H1 (cell line): ENCODE measurements at regions not wholly inside any gene's neighbourhood (a gene's known extent, or its start where the extent isn't known, plus 50 kb on each side); places are given as distances from the start of the nearest gene placed in this dataset.

Experiments used
- CTCF ChIA-PET: fragments of 300-600 bp; sonication (Branson Sonifier 250); formaldehyde crosslinking; loops from one replicate; lab custom pipeline; 2021; ENCODE audit not compliant: partially characterized antibody; lab: Charles Lee
- POLR2A ChIA-PET: fragments of 300-600 bp; sonication (Branson Sonifier 250); formaldehyde crosslinking; loops from one replicate; lab custom pipeline; 2021; ENCODE audit warnings: inconsistent platforms; ENCODE audit not compliant: partially characterized antibody; lab: Charles Lee
- DNase-seq, 2 experiments: peaks; one replicate each; pipeline versions ENCODE4 v3.0.0 to v3.0.0-alpha.2; 2010 to 2022; ENCODE audit warnings: low spot score in 2 of 2, low read depth in 1 of 2, mixed read lengths in 1 of 2
- FAIRE-seq: peaks from 2 replicates; lab custom pipeline; 2011; peaks lifted over from hg19 to GRCh38; lab: Jason Lieb, UNC
- H2AFZ ChIP-seq: 2 replicates; pipeline ENCODE4 v1.8.1; 2012; ENCODE audit warnings: low read length, inconsistent platforms
- H2AK5ac ChIP-seq: 2 replicates; pipeline ENCODE4 v1.6.1; 2013; ENCODE audit warnings: low read depth, low read length
- H2BK120ac ChIP-seq: replicated peaks from 2 replicates; pipeline ENCODE3; 2013; ENCODE audit warnings: low read depth, low read length, inconsistent platforms
- H2BK12ac ChIP-seq: 2 replicates; pipeline ENCODE4 v1.6.1; 2013; ENCODE audit warnings: low read depth, low read length
- H2BK15ac ChIP-seq: 2 replicates; pipeline ENCODE4 v1.6.1; 2013; ENCODE audit warnings: low read length
- H2BK20ac ChIP-seq: 2 replicates; pipeline ENCODE4 v1.6.1; 2013; ENCODE audit warnings: low read length
- H2BK5ac ChIP-seq: 2 replicates; pipeline ENCODE4 v1.6.1; 2013; ENCODE audit warnings: low read depth, low read length
- H3K14ac ChIP-seq: 2 replicates; pipeline ENCODE4 v1.6.1; 2013; ENCODE audit warnings: inconsistent platforms; ENCODE audit not compliant: insufficient read length
- H3K18ac ChIP-seq: 2 replicates; pipeline ENCODE4 v1.6.1; 2013; ENCODE audit warnings: low read length; ENCODE audit errors: extremely low read depth
- H3K23ac ChIP-seq: 2 replicates; pipeline ENCODE4 v1.6.1; 2013; ENCODE audit warnings: inconsistent platforms; ENCODE audit not compliant: insufficient read length
- H3K23me2 ChIP-seq: 2 replicates; pipeline ENCODE4 v1.6.1; 2013; ENCODE audit warnings: low read depth, low read length
- H3K27ac ChIP-seq: 2 replicates; pipeline ENCODE4 v1.6.1; 2011; ENCODE audit warnings: low read depth, low read length, inconsistent platforms
- H3K27me3 ChIP-seq, 4 experiments: replicated peaks in 1 of 4; 1 replicate in 1 of 4; 2 replicates in 3 of 4; pipeline versions ENCODE4 v1.6.1 to v1.8.1; 2011 to 2013; ENCODE audit warnings: low read length in 3 of 4, mild to moderate bottlenecking in 3 of 4, inconsistent platforms in 2 of 4, mixed read lengths in 2 of 4, moderate library complexity in 1 of 4; ENCODE audit not compliant: control insufficient read depth in 3 of 4, insufficient read depth in 3 of 4; ENCODE audit errors: extremely low read depth in 1 of 4
- H3K36me3 ChIP-seq, 4 experiments: 2 replicates each; pipeline versions ENCODE4 v1.6.1 to v1.8.1; 2011 to 2013; ENCODE audit warnings: mild to moderate bottlenecking in 4 of 4, low read length in 3 of 4, moderate library complexity in 2 of 4, control low read depth in 1 of 4, inconsistent platforms in 1 of 4; ENCODE audit not compliant: insufficient read depth in 4 of 4, control insufficient read depth in 2 of 4
- H3K4ac ChIP-seq: replicated peaks from 2 replicates; pipeline ENCODE3; 2013; ENCODE audit warnings: low read length, low read depth, mixed read lengths, inconsistent platforms; ENCODE audit not compliant: insufficient read length
- H3K4me1 ChIP-seq, 4 experiments: replicated peaks in 1 of 4; 1 replicate in 1 of 4; 2 replicates in 3 of 4; pipeline versions ENCODE4 v1.6.1 to v1.8.1; 2011 to 2013; ENCODE audit warnings: low read length in 3 of 4, inconsistent platforms in 2 of 4, mixed read lengths in 1 of 4; ENCODE audit not compliant: insufficient read depth in 4 of 4, control insufficient read depth in 3 of 4
- H3K4me2 ChIP-seq, 2 experiments: 2 replicates each; pipeline versions ENCODE4 v1.6.1 to v1.8.1; 2011 to 2013; ENCODE audit warnings: low read depth in 2 of 2, low read length in 2 of 2, control low read depth in 1 of 2, inconsistent platforms in 1 of 2, mild to moderate bottlenecking in 1 of 2; ENCODE audit not compliant: insufficient read depth in 1 of 2
- H3K4me3 ChIP-seq, 4 experiments: fragments of 200-600, 300-600 bp in 1 of 4; sonication (generic), shearing (Covaris generic), sonication (Bioruptor Twin) in 1 of 4; 2 replicates each; pipeline versions ENCODE4 v1.5.1 to v1.8.1; 2011 to 2016; ENCODE audit warnings: low read length in 4 of 4, low read depth in 3 of 4, control low read depth in 2 of 4, inconsistent platforms in 2 of 4, mild to moderate bottlenecking in 2 of 4, mixed read lengths in 1 of 4, moderate library complexity in 1 of 4; ENCODE audit not compliant: insufficient read depth in 2 of 4; ENCODE audit errors: extremely low read depth in 1 of 4
- H3K56ac ChIP-seq: replicated peaks from 2 replicates; pipeline ENCODE3; 2013; ENCODE audit warnings: low read depth, mild to moderate bottlenecking, mixed read lengths, low read length, inconsistent platforms; ENCODE audit not compliant: insufficient read length
- H3K79me1 ChIP-seq: 2 replicates; pipeline ENCODE4 v1.6.1; 2013; ENCODE audit warnings: low read depth, low read length, control low read depth
- H3K79me2 ChIP-seq, 2 experiments: 2 replicates each; pipeline versions ENCODE4 v1.6.1 to v1.8.1; 2012 to 2013; ENCODE audit warnings: low read length in 2 of 2, mild to moderate bottlenecking in 2 of 2, inconsistent platforms in 1 of 2; ENCODE audit not compliant: insufficient read depth in 2 of 2, control insufficient read depth in 1 of 2
- H3K9ac ChIP-seq, 4 experiments: replicated peaks in 1 of 4; 1 replicate in 1 of 4; 2 replicates in 3 of 4; pipeline versions ENCODE4 v1.6.1 to v1.8.1; 2011 to 2013; ENCODE audit warnings: low read depth in 3 of 4, low read length in 3 of 4, control low read depth in 2 of 4, mild to moderate bottlenecking in 2 of 4, moderate library complexity in 2 of 4, inconsistent platforms in 1 of 4; ENCODE audit errors: extremely low read depth in 1 of 4
- H3K9me3 ChIP-seq, 2 experiments: 2 replicates each; pipeline versions ENCODE4 v1.6.1 to v1.8.1; 2012 to 2013; ENCODE audit warnings: mild to moderate bottlenecking in 2 of 2, moderate library complexity in 2 of 2, control low read depth in 1 of 2, inconsistent platforms in 1 of 2, low read depth in 1 of 2, low read length in 1 of 2, mixed read lengths in 1 of 2; ENCODE audit not compliant: insufficient read depth in 2 of 2
- H4K20me1 ChIP-seq, 2 experiments: replicated peaks in 1 of 2; 2 replicates each; pipeline versions ENCODE3 to v1.8.1; 2011 to 2013; ENCODE audit warnings: inconsistent platforms in 2 of 2, low read length in 2 of 2, mild to moderate bottlenecking in 1 of 2; ENCODE audit not compliant: insufficient read depth in 2 of 2, control insufficient read depth in 1 of 2
- H4K5ac ChIP-seq: 2 replicates; pipeline ENCODE4 v1.6.1; 2013; ENCODE audit warnings: low read length, low read depth, mixed read lengths, inconsistent platforms; ENCODE audit not compliant: insufficient read length
- H4K8ac ChIP-seq: 2 replicates; pipeline ENCODE4 v1.8.0; 2013; ENCODE audit warnings: mild to moderate bottlenecking, moderate library complexity, low read length, inconsistent platforms; ENCODE audit not compliant: insufficient read depth; ENCODE audit errors: extremely low read depth
- H4K91ac ChIP-seq: replicated peaks from 2 replicates; pipeline ENCODE3; 2013; ENCODE audit warnings: low read length, mixed read lengths, inconsistent platforms; ENCODE audit not compliant: insufficient read length
- ATF3 ChIP-seq: IDR thresholded peaks from 2 replicates; pipeline ENCODE4 v1.6.1; 2011; ENCODE audit warnings: low read depth, mild to moderate bottlenecking, low read length; ENCODE audit not compliant: insufficient read depth
- BCL11A ChIP-seq, 2 experiments: IDR thresholded peaks; one replicate each; pipeline ENCODE4 v1.6.1; 2011; ENCODE audit warnings: low read depth in 2 of 2, low read length in 2 of 2, mild to moderate bottlenecking in 2 of 2
- E2F6 ChIP-seq: IDR thresholded peaks from 2 replicates; pipeline ENCODE4 v1.6.1; 2012; ENCODE audit warnings: inconsistent platforms
- EGR1 ChIP-seq: IDR thresholded peaks from 2 replicates; pipeline ENCODE4 v1.6.1; 2011; ENCODE audit warnings: low read depth, low read length, borderline replicate concordance
- KDM1A ChIP-seq: fragments of 200-600, 300-600 bp; sonication (generic); IDR thresholded peaks from 2 replicates; pipeline ENCODE4 v1.7.1; 2016; ENCODE audit warnings: mild to moderate bottlenecking, low read length, borderline replicate concordance
- POLR2A ChIP-seq, 2 experiments: IDR thresholded peaks; 1 replicate in 1 of 2; 2 replicates in 1 of 2; pipeline ENCODE4 v1.6.1; 2011; ENCODE audit warnings: low read depth in 2 of 2, low read length in 2 of 2, mild to moderate bottlenecking in 2 of 2; ENCODE audit errors: control extremely low read depth in 1 of 2
- RNF2 ChIP-seq: fragments of 200-900, 300-1000 bp; sonication (generic); IDR thresholded peaks from 2 replicates; pipeline ENCODE4 v1.7.1; 2016; ENCODE audit warnings: borderline replicate concordance, low read depth, mild to moderate bottlenecking, antibody characterized with exemption, low read length; ENCODE audit not compliant: poor library complexity, severe bottlenecking; ENCODE audit errors: missing control alignments
- SAP30 ChIP-seq: fragments of 300-600 bp; sonication (generic); IDR thresholded peaks from 2 replicates; pipeline ENCODE4 v1.7.1; 2012; ENCODE audit warnings: low read length, moderate library complexity, mild to moderate bottlenecking, inconsistent platforms; ENCODE audit not compliant: insufficient read depth, insufficient replicate concordance
- SIN3A ChIP-seq, 2 experiments: IDR thresholded peaks in 1 of 2; conservative IDR thresholded peaks in 1 of 2; 2 replicates each; pipeline ENCODE4 v1.6.1; 2011 to 2012; ENCODE audit warnings: low read length in 2 of 2, improper control_type of control experiment in 1 of 2, low read depth in 1 of 2, mild to moderate bottlenecking in 1 of 2
- TBP ChIP-seq: IDR thresholded peaks from 2 replicates; pipeline ENCODE4 v1.6.1; 2011; ENCODE audit warnings: low read depth, low read length, improper control_type of control experiment
- TEAD4 ChIP-seq: IDR thresholded peaks from 2 replicates; pipeline ENCODE4 v1.6.1; 2012; ENCODE audit warnings: low read depth, low read length, inconsistent platforms, mixed read lengths
- USF2 ChIP-seq: IDR thresholded peaks from 2 replicates; pipeline ENCODE4 v1.6.1; 2011; ENCODE audit warnings: low read length, improper control_type of control experiment
- WGBS, 2 experiments: shearing (Covaris generic) in 1 of 2; methylation state at CpG; one replicate each; pipeline versions ENCODE4 v1.1.6 to v1.1.7; 2013 to 2015; ENCODE audit warnings: low lambda C conversion rate in 2 of 2, mixed read lengths in 2 of 2, inconsistent platforms in 1 of 2, low coverage in 1 of 2, missing lambda C conversion rate in 1 of 2; ENCODE audit not compliant: insufficient replicate concordance in 2 of 2, insufficient coverage in 1 of 2, insufficient read length in 1 of 2; ENCODE audit errors: extremely low coverage in 1 of 2, missing lambda C conversion rate in 1 of 2; 5-methylcytosine and 5-hydroxymethylcytosine counted together

- Histone ChIP-seq H2BK12ac (no peak overlapping the region), H3K4ac (no peak overlapping the region), H3K27me3 (peaks cover 0 to 1% (median 0%) of the 10 kb centered on the region in 4 experiments; a peak in 1 of 7 replicates), H3K36me3 (no peaks in the 10 kb centered on the region), H3K4me1 (0 out of 7 replicates have a peak, but pooled peaks cover 0 to 3% (median 0%) of the 10 kb centered on the region in 4 experiments), H3K9ac (no peak overlapping the region), H3K23ac (no peak overlapping the region), H2AK5ac (no peak overlapping the region), H3K79me1 (no peaks in the 10 kb centered on the region), H2BK120ac (no peak overlapping the region), H4K91ac (no peak overlapping the region), H3K4me2 (no peak overlapping the region), H4K20me1 (no peaks in the 10 kb centered on the region), H3K56ac (no peak overlapping the region), H2BK20ac (no peak overlapping the region), H2BK15ac (no peak overlapping the region), H3K79me2 (no peaks in the 10 kb centered on the region), H4K8ac (no peak overlapping the region), H3K27ac (no peak overlapping the region), H3K9me3 (no peaks in the 10 kb centered on the region), H4K5ac (no peak overlapping the region), H3K18ac (no peak overlapping the region), H2BK5ac (no peak overlapping the region), H2AFZ (no peak overlapping the region), H3K23me2 (no peaks in the 10 kb centered on the region), H3K4me3 (no peak overlapping the region), H3K14ac (no peak overlapping the region)
- no peak for DNase-seq
- WGBS, 2 experiments, result 91% methylated on average over 7 of the region's 7 CpGs; no CpG with 5 or more reads in 1 of the 2 experiments
- FAIRE-seq, result no peak
- POLR2A ChIA-PET, result no interaction called here
- CTCF ChIA-PET, result no interaction called here
- TF ChIP-seq EGR1 (no peak), POLR2A (IDR thresholded peaks at IDR 0.05; ENCODE audit: control extremely low read depth in 1 of 2, low read depth in 2 of 2, low read length in 2 of 2) (no peak), ATF3 (no peak), TEAD4 (no peak), TBP (no peak), RNF2 (no peak), BCL11A (IDR thresholded peaks at IDR 0.05; ENCODE audit: low read depth in 2 of 2, low read length in 2 of 2) (no peak), SIN3A (conservative IDR thresholded peaks at IDR 0.05 in 1 of 2, IDR thresholded peaks at IDR 0.05 in 1 of 2; ENCODE audit: low read depth in 1 of 2, low read length in 2 of 2) (no peak), SAP30 (no peak), USF2 (no peak), KDM1A (no peak), E2F6 (no peak)
Observed at GRCh38 chr21:18477043-18477442, 73.5 kb upstream of the TMPRSS15 start.
